B cell (primary cell): ENCODE measurements at regions not wholly inside any gene's neighbourhood (a gene's known extent, or its start where the extent isn't known, plus 50 kb on each side); places are given as distances from the start of the nearest gene placed in this dataset.
"Not testable (repeated sequence)": the region's sequence is repeated elsewhere in the genome, so short reads cannot be mapped to it uniquely, and the experiment has no call there.

ENCODE experiments used
- EZH2 ChIP-seq: IDR thresholded peaks from 2 replicates; pipeline ENCODE4 v1.6.1; 2012; ENCODE audit warnings: borderline replicate concordance, low read depth, mild to moderate bottlenecking, moderate library complexity, low read length; ENCODE audit not compliant: insufficient read depth, poor library complexity, severe bottlenecking
- TF ChIP-seq, protein P1 (sequence below): fragments of 200-600 bp; IDR thresholded peaks from one replicate; pipeline ENCODE4 v1.8.0; 2022; ENCODE audit warnings: antibody characterized with exemption, mild to moderate bottlenecking

DNA sequence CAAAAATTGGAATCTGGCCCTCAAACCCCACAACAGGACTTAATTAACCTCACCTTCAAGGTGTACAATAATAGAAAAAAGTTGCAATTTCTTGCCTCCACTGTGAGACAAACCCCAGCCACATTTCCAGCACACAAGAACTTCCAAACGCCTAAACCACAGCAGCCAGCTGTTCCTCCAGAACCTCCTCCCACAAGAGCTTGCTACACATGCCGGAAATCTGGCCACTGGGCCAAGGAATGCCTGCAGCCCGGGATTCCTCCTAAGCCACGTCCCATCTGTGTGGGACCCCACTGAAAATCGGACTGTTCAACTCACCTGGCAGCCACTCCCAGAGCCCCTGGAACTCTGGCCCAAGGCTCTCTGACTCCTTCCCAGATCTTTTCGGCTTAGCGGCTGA, 315.9 kb upstream of the EDIL3 start:
- TF ChIP-seq, protein P1, sequence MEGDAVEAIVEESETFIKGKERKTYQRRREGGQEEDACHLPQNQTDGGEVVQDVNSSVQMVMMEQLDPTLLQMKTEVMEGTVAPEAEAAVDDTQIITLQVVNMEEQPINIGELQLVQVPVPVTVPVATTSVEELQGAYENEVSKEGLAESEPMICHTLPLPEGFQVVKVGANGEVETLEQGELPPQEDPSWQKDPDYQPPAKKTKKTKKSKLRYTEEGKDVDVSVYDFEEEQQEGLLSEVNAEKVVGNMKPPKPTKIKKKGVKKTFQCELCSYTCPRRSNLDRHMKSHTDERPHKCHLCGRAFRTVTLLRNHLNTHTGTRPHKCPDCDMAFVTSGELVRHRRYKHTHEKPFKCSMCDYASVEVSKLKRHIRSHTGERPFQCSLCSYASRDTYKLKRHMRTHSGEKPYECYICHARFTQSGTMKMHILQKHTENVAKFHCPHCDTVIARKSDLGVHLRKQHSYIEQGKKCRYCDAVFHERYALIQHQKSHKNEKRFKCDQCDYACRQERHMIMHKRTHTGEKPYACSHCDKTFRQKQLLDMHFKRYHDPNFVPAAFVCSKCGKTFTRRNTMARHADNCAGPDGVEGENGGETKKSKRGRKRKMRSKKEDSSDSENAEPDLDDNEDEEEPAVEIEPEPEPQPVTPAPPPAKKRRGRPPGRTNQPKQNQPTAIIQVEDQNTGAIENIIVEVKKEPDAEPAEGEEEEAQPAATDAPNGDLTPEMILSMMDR, result not testable (repeated sequence)
- not testable (repeated sequence) for TF ChIP-seq EZH2
